Activated B cell treated with CpG ODN at 0.5 μM for 24 hours (primary cell): ENCODE measurements at regions not wholly inside any gene's neighbourhood (a gene's known extent, or its start where the extent isn't known, plus 50 kb on each side); places are given as distances from the start of the nearest gene placed in this dataset.

ENCODE experiments used
- ATAC-seq: fragments of 200-7000 bp; cut with Tn5 transposase; one replicate; pipeline ENCODE4 v1.10.0; 2021; ENCODE audit warnings: low read depth, mild to moderate bottlenecking, moderate library complexity
- CTCF ChIA-PET: fragments of 350-600 bp; sonication (Branson Sonifier 250); formaldehyde crosslinking; loops from one replicate; lab custom pipeline; 2021; ENCODE audit warnings: antibody characterized with exemption; lab: Charles Lee
- POLR2A ChIA-PET: fragments of 350-600 bp; sonication (Branson Sonifier 250); formaldehyde crosslinking; loops from one replicate; lab custom pipeline; 2021; ENCODE audit warnings: antibody characterized with exemption; lab: Charles Lee
- DNase-seq: peaks from one replicate; pipeline ENCODE4 v3.0.0; 2022
- H3K27ac Mint-ChIP-seq: one replicate; pipeline ENCODE4 v1.8.0; 2020; ENCODE audit warnings: mixed read lengths
- H3K27me3 Mint-ChIP-seq: one replicate; pipeline ENCODE4 v1.8.0; 2021; ENCODE audit warnings: mixed read lengths
- H3K36me3 Mint-ChIP-seq: one replicate; pipeline ENCODE4 v1.8.0; 2021; ENCODE audit warnings: low read depth, mixed read lengths
- H3K4me1 Mint-ChIP-seq: one replicate; pipeline ENCODE4 v1.8.0; 2021; ENCODE audit warnings: mixed read lengths
- H3K4me3 Mint-ChIP-seq: one replicate; pipeline ENCODE4 v1.8.0; 2020; ENCODE audit warnings: mild to moderate bottlenecking, mixed read lengths
- H3K9me3 Mint-ChIP-seq: one replicate; pipeline ENCODE4 v1.8.0; 2020; ENCODE audit warnings: mixed read lengths
- intact Hi-C: fragments of 100-400 bp; cut with micrococcal nuclease; formaldehyde crosslinking; loops from one replicate; pipeline ENCODE4 v1.15.1; 2024
- TF ChIP-seq, protein P1 (sequence below): fragments of 200-600 bp; IDR thresholded peaks from one replicate; pipeline ENCODE4 v1.8.0; 2022; ENCODE audit warnings: antibody characterized with exemption, mild to moderate bottlenecking

DNA sequence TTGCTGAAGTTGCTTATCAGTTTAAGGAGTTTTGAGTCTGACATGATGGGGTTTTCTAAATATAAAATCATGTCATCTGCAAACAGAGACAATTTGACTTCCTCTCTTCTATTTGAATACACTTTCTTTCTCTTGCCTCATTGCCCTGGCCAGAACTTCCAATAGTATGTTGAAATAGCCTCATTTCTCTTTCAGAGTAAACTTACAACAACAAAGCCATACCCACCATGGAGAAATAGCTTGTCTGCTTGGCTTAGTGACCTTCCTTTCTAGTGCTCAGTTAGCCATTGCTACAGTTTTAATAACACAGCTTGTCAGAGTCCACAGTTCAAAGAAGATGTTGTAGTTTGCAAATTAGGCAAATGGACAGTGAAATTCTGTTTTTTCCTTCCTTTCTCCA lies 228.0 kb downstream of the ETAA1 start:
- POLR2A ChIA-PET, result no interaction called here
- intact Hi-C loops, result no loop called here
- Mint-ChIP-seq H3K27me3 (no peaks in the 10 kb centered on the region), H3K27ac (no peak overlapping the region), H3K36me3 (no peaks in the 10 kb centered on the region), H3K4me1 (no peaks in the 10 kb centered on the region), H3K4me3 (no peak overlapping the region), H3K9me3 (peaks cover 3% of the 10 kb centered on the region)
- no peak for DNase-seq
- ATAC-seq, result no peak
- CTCF ChIA-PET, result no interaction called here
- TF ChIP-seq, protein P1, sequence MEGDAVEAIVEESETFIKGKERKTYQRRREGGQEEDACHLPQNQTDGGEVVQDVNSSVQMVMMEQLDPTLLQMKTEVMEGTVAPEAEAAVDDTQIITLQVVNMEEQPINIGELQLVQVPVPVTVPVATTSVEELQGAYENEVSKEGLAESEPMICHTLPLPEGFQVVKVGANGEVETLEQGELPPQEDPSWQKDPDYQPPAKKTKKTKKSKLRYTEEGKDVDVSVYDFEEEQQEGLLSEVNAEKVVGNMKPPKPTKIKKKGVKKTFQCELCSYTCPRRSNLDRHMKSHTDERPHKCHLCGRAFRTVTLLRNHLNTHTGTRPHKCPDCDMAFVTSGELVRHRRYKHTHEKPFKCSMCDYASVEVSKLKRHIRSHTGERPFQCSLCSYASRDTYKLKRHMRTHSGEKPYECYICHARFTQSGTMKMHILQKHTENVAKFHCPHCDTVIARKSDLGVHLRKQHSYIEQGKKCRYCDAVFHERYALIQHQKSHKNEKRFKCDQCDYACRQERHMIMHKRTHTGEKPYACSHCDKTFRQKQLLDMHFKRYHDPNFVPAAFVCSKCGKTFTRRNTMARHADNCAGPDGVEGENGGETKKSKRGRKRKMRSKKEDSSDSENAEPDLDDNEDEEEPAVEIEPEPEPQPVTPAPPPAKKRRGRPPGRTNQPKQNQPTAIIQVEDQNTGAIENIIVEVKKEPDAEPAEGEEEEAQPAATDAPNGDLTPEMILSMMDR, result no peak

DNA sequence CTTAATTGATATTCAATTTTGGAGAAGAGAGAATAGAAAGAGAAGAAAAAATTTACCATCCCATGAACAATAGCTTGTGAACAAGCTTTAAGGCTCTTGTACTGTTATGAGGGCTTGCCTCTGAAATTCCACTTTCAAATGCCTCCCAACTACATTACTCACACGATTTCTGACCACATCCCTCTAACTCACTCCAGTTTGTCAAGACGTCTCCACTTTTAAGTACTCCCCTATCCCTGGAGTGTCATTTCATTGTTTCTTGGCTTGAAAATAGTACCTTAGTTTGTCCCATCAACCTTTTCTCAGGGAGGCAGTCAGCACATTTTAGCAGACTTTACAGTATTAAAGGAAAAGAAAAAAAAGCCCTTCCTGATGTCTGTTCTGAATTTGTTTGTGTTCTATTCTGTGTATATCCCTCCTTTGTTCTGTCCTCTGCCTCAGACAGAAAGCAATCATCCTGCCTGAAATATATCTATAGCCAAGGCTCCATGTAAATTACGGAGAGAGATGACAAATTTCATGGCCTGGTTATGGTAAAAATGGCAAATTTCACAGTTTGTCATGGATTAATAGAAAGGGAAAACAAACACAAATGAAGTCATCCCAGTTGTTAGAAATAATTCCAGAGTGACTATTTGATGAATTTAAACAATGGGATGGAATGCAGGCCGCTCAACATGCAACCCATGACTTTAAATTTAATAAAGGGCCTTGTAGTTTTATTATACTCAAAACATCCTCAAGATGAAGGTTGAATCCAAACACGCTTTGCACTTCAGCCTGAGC lies 228.8 kb downstream of the ETAA1 start:
- Mint-ChIP-seq H3K36me3 (no peaks in the 10 kb centered on the region), H3K4me1 (no peaks in the 10 kb centered on the region), H3K9me3 (peaks cover 3% of the 10 kb centered on the region), H3K4me3 (no peak overlapping the region), H3K27me3 (no peaks in the 10 kb centered on the region), H3K27ac (no peak overlapping the region)
- intact Hi-C loops, result no loop called here
- ATAC-seq (no peak), DNase-seq (no peak)
- POLR2A ChIA-PET, result no interaction called here
- TF ChIP-seq, protein P1, result no peak
- CTCF ChIA-PET, result no interaction called here

DNA sequence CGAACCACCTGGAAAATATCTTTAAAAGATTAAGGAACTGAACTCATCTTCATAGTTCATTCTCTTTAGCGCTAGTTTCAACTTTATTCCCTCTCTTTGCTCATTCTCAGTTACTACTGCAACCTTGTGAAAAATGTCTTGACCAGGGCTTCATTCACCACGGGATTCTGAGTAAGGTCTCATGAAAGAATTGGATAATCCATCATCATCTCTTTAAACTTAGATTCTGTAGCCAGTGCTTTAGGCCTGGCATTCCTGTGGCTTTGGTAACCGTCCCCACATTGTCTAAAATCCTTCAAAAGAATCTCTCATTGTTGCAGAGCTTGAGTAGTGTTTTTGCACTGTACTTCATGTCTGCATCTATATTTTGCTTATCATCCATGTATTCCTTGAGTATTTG lies 229.5 kb downstream of the ETAA1 start:
- ATAC-seq (no peak), DNase-seq (no peak)
- CTCF ChIA-PET, result no interaction called here
- Mint-ChIP-seq H3K27me3 (peaks cover 2% of the 10 kb centered on the region), H3K27ac (no peak overlapping the region), H3K4me3 (no peak overlapping the region), H3K9me3 (peaks cover 3% of the 10 kb centered on the region), H3K4me1 (no peaks in the 10 kb centered on the region), H3K36me3 (no peaks in the 10 kb centered on the region)
- intact Hi-C loops, result no loop called here
- POLR2A ChIA-PET, result no interaction called here
- TF ChIP-seq, protein P1, result no peak

DNA sequence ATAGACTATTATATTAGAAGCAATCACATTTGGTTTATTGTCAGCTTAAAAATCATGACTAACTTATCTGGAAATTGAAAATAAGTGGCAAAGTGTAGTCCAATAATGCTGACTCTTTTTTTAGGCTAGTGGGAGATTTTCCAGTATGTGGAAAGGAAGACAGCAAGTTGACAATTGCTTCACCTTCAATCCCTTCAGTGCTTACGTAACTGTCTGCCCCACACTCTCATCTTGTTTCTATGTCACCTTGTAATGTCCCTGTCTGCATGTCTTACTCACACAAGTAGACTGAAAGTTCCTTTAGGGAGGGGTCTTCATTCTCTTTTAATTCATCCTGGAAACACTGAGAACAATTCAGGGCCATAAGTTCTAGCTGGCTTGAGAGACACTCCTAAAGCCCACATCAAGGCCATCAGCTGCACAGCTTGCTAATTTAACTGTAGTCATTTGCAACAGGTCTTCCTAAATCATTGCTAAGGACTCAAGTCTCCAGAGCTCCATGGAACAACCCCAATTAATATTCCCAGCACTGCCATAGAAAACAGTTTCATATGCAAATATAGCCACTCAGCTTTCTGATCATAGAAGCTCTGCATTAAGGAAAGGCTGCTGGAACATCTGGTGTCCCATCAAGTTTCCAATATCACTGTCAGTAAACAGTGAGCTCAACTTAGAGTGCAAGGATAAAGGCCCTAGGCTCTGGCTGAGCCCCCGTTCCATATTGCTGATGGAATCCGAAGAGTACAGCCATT lies 230.5 kb downstream of the ETAA1 start:
- Mint-ChIP-seq H3K36me3 (no peaks in the 10 kb centered on the region), H3K27me3 (peaks cover 2% of the 10 kb centered on the region), H3K27ac (no peak overlapping the region), H3K4me1 (no peaks in the 10 kb centered on the region), H3K9me3 (peaks cover 3% of the 10 kb centered on the region), H3K4me3 (no peak overlapping the region)
- POLR2A ChIA-PET, result no interaction called here
- ATAC-seq, result no peak
- CTCF ChIA-PET, result no interaction called here
- intact Hi-C loops, result no loop called here
- DNase-seq, result no peak
- TF ChIP-seq, protein P1, result no peak

DNA sequence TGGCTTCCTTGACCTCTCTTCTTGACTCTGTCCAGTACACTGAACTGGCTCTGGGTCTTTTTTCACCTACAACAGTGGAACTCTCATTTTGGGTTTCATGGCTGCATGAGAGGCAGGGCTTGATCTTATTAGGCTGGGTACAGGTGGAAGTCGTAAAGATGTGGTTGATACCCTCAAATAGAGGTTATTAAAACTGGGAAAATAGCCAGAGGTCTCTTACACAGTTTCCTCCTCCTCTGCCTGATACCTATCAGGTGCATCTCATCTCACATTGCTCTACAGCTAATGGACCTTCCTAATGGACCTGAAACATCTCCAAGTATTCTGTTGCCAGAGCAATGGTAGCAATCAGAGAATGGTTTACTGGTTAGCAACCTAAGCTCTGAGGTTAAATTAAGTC lies 231.8 kb downstream of the ETAA1 start:
- Mint-ChIP-seq H3K9me3 (no peaks in the 10 kb centered on the region), H3K27ac (no peak overlapping the region), H3K36me3 (no peaks in the 10 kb centered on the region), H3K27me3 (peaks cover 2% of the 10 kb centered on the region), H3K4me3 (no peak overlapping the region), H3K4me1 (no peaks in the 10 kb centered on the region)
- intact Hi-C loops, result no loop called here
- DNase-seq (no peak), ATAC-seq (no peak)
- CTCF ChIA-PET, result no interaction called here
- POLR2A ChIA-PET, result no interaction called here
- TF ChIP-seq, protein P1, result no peak
